ENCODE measurements at regions not wholly inside any gene's neighbourhood (a gene's known extent, or its start where the extent isn't known, plus 50 kb on each side); places are given as distances from the start of the nearest gene placed in this dataset.

- TF ChIP-seq USF1 (IDR thresholded peaks at IDR 0.05; ENCODE audit: borderline replicate concordance, extremely low read length, insufficient read depth, low read depth, low read length) (no peak), BCL11A (IDR thresholded peaks at IDR 0.05; ENCODE audit: low read depth, low read length) (0 out of 2 replicates have a peak, but pooled peaks have one; percentile 19), SPI1 (IDR thresholded peaks at IDR 0.05; ENCODE audit: borderline replicate concordance, insufficient read depth, low read depth, low read length) (no peak), ZNF217 (IDR thresholded peaks at IDR 0.05) (no peak), MTA3 (IDR thresholded peaks at IDR 0.05; ENCODE audit: borderline replicate concordance, low read length) (no peak), NR2F1 (conservative IDR thresholded peaks at IDR 0.05) (0 out of 2 replicates have a peak, but pooled peaks have one; percentile 19), TCF7 (IDR thresholded peaks at IDR 0.05; ENCODE audit: borderline replicate concordance) (peak; percentile 80; the same call in 1 of the 2 replicates), MEF2B (IDR thresholded peaks at IDR 0.05; ENCODE audit: partially characterized antibody, poor library complexity, severe bottlenecking) (no peak), FOS (IDR thresholded peaks at IDR 0.05; ENCODE audit: borderline replicate concordance, extremely low read depth, insufficient read length) (no peak), MAX (IDR thresholded peaks at IDR 0.05; ENCODE audit: low read depth, low read length) (no peak), ZBTB40 (IDR thresholded peaks at IDR 0.05; ENCODE audit: borderline replicate concordance) (no peak), IKZF1 (conservative IDR thresholded peaks at IDR 0.05) (peak; percentile 27; the same call in 1 of the 2 replicates), TCF3 (IDR thresholded peaks at IDR 0.05; ENCODE audit: borderline replicate concordance, insufficient read depth, low read depth, low read length) (no peak), WRNIP1 (IDR thresholded peaks at IDR 0.05; ENCODE audit: borderline replicate concordance, low read depth, low read length) (no peak), ZBTB4 (CRISPR knock-in tag; IDR thresholded peaks at IDR 0.05) (no peak), FOXK2 (IDR thresholded peaks at IDR 0.05) (peak; percentile 75), PKNOX1 (IDR thresholded peaks at IDR 0.05) (peak; percentile 24; the same call in 1 of the 2 replicates), DPF2 (IDR thresholded peaks at IDR 0.05) (0 out of 2 replicates have a peak, but pooled peaks have one; percentile 16), SP1 (IDR thresholded peaks at IDR 0.05; ENCODE audit: low read depth, low read length) (peak; percentile 32), IRF3 (IDR thresholded peaks at IDR 0.05) (no peak), ZNF384 (IDR thresholded peaks at IDR 0.05; ENCODE audit: borderline replicate concordance, low read depth, low read length) (no peak)
Observed at GRCh38 chr2:191740016-191740419, 62.1 kb downstream of the NABP1 start (continued).
